ENCODE measurements at regions not wholly inside any gene's neighbourhood (a gene's known extent, or its start where the extent isn't known, plus 50 kb on each side); places are given as distances from the start of the nearest gene placed in this dataset.
"Not testable (repeated sequence)": the region's sequence is repeated elsewhere in the genome, so short reads cannot be mapped to it uniquely, and the experiment has no call there.

DNA sequence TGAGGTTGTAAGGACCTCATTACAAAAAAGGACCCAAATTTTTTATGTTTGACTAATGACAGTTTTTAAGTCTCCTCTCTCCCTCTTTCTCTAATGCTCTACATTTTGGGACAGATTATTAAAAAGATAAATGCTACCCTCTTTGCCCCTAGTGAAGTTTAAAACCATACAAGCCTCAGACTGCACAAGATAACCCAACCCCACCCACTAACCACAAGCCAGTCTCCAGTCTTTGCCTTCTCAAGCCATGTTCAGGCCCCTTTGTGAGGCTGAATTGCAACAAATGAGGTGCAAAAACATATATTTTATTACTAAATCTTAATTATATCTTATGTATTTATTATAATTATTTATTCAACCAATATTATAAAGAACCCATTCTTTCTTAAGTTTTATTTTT lies 597.2 kb upstream of the BRINP3 start:
- Histone ChIP-seq H3K4me1 (ENCODE audit: insufficient read depth, low read length, poor library complexity, severe bottlenecking) (no peaks in the 10 kb centered on the region), H3K36me3 (ENCODE audit: insufficient read depth, low read length) (no peaks in the 10 kb centered on the region), H3K9me3 (ENCODE audit: low read length) (0 out of 2 replicates have a peak, but pooled peaks cover 3% of the 10 kb centered on the region), H3K27ac (ENCODE audit: low read depth, low read length, poor library complexity, severe bottlenecking) (no peak overlapping the region), H3K79me2 (ENCODE audit: insufficient read depth, low read depth, low read length) (no peaks in the 10 kb centered on the region), H4K20me1 (ENCODE audit: insufficient read depth, low read length) (no peaks in the 10 kb centered on the region), H2AFZ (ENCODE audit: low read length) (no peak overlapping the region), H3K9me2 (ENCODE audit: insufficient read depth, low read length) (no peaks in the 10 kb centered on the region), H3K4me3 (ENCODE audit: low read depth, low read length, poor library complexity, severe bottlenecking) (no peak overlapping the region), H3K4me2 (ENCODE audit: low read length) (no peak overlapping the region)
- BruUV-seq (replicated peaks) = no TSS peak
- POLR2A ChIA-PET = no interaction called here
- no peak for TF ChIP-seq EZH2phosphoT487 (IDR thresholded peaks at IDR 0.05; ENCODE audit: borderline replicate concordance, low read depth, low read length)
- TF ChIP-seq CTCF (conservative IDR thresholded peaks at IDR 0.05; ENCODE audit: low read length) = no peak
- DNase-seq (ENCODE audit: low spot score) = no peak
- CTCF ChIA-PET (ENCODE audit: unreplicated experiment) = no interaction called here
- intact Hi-C loops (cut with micrococcal nuclease; ENCODE audit: unreplicated experiment) = no loop called here

DNA sequence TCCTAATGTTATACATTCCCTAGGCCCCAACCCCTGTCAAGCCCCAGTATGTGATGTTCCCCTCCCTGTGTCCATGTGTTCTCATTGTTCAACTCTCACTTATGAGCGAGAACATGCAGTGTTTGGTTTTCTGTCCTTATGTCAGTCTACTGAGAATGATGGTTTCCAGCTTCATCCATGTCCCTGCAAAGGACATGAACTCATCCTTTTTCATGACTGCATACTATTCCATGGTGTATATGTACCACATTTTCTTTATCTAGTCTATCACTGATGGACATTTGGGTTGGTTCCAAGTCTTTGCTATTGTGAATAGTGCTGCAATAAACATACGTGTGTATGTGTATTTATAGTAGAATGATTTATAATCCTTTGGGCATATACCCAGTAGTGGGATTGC lies 605.4 kb upstream of the BRINP3 start:
- BruUV-seq (replicated peaks); H3K4me2 ChIP-seq (ENCODE audit: low read length); H3K9me2 ChIP-seq (ENCODE audit: insufficient read depth, low read length); H2AFZ ChIP-seq (ENCODE audit: low read length); H3K9me3 ChIP-seq (ENCODE audit: low read length); H3K79me2 ChIP-seq (ENCODE audit: insufficient read depth, low read depth, low read length); CTCF ChIA-PET (ENCODE audit: unreplicated experiment); H4K20me1 ChIP-seq (ENCODE audit: insufficient read depth, low read length); H3K4me1 ChIP-seq (ENCODE audit: insufficient read depth, low read length, poor library complexity, severe bottlenecking); DNase-seq (ENCODE audit: low spot score); POLR2A ChIA-PET; H3K4me3 ChIP-seq (ENCODE audit: low read depth, low read length, poor library complexity, severe bottlenecking); H3K27ac ChIP-seq (ENCODE audit: low read depth, low read length, poor library complexity, severe bottlenecking); intact Hi-C loops (cut with micrococcal nuclease; ENCODE audit: unreplicated experiment); H3K36me3 ChIP-seq (ENCODE audit: insufficient read depth, low read length): not testable (repeated sequence)

DNA sequence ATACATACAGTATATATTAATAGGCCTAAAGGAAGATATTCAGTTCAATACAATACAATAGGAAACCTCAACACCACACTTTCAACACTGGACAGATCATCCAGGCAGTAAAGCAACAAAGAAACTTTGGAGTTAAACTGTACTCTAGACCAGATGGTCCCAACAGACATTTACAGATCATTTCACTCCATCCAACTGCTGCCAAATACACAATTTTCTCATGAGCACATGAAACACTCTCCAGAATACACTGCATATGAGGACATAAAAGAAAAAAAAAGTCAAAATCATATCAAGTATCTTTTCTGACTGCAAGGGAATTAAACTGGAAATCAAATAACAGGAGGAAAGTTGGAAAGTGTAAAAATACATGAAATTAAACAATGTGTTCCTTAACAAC lies 607.5 kb upstream of the BRINP3 start:
- ChIA-PET POLR2A (no interaction called here), CTCF (ENCODE audit: unreplicated experiment) (no interaction called here)
- Histone ChIP-seq H3K9me3 (ENCODE audit: low read length) (no peaks in the 10 kb centered on the region), H3K9me2 (ENCODE audit: insufficient read depth, low read length) (no peaks in the 10 kb centered on the region), H3K79me2 (ENCODE audit: insufficient read depth, low read depth, low read length) (no peaks in the 10 kb centered on the region), H3K4me1 (ENCODE audit: insufficient read depth, low read length, poor library complexity, severe bottlenecking) (no peaks in the 10 kb centered on the region), H3K4me2 (ENCODE audit: low read length) (no peak overlapping the region), H3K4me3 (ENCODE audit: low read depth, low read length, poor library complexity, severe bottlenecking) (no peak overlapping the region), H3K36me3 (ENCODE audit: insufficient read depth, low read length) (no peaks in the 10 kb centered on the region), H2AFZ (ENCODE audit: low read length) (no peak overlapping the region), H3K27ac (ENCODE audit: low read depth, low read length, poor library complexity, severe bottlenecking) (no peak overlapping the region), H4K20me1 (ENCODE audit: insufficient read depth, low read length) (no peaks in the 10 kb centered on the region)
- no peak for DNase-seq (ENCODE audit: low spot score)
- TF ChIP-seq EZH2phosphoT487 (IDR thresholded peaks at IDR 0.05; ENCODE audit: borderline replicate concordance, low read depth, low read length) (no peak), CTCF (conservative IDR thresholded peaks at IDR 0.05; ENCODE audit: low read length) (no peak)
- intact Hi-C loops (cut with micrococcal nuclease; ENCODE audit: unreplicated experiment) = no loop called here
- BruUV-seq (replicated peaks) = no TSS peak

Measured in OCI-LY7 (cell line).